GM21390 (cell line): ENCODE measurements at regions not wholly inside any gene's neighbourhood (a gene's known extent, or its start where the extent isn't known, plus 50 kb on each side); places are given as distances from the start of the nearest gene placed in this dataset.
"Not testable (repeated sequence)": the region's sequence is repeated elsewhere in the genome, so short reads cannot be mapped to it uniquely, and the experiment has no call there.

Experiments used
- ATAC-seq: cut with Tn5 transposase; IDR thresholded peaks from one replicate; pipeline ENCODE4 v1.9.1; 2021; ENCODE audit not compliant: unreplicated experiment

DNA sequence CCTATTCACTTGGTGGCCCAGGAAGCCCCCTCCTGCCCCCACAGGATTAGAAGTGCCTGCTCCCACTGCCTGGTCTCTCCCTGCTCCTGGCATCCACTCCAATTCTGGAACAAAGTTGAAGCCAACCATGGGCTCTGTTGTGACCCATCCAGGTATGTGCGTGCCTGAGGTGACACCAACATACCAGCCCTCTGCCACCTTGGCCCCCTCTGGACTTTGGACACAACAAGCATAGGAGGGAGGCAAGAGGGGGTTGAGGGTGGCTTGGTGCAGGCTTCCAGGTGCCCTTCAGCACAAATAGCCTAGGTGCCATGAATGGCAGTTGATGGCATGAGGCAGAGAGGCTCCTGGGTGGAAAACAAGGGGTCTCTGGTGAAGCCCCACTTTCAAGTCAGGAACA, 600.9 kb downstream of the SI start:
- no peak for ATAC-seq

DNA sequence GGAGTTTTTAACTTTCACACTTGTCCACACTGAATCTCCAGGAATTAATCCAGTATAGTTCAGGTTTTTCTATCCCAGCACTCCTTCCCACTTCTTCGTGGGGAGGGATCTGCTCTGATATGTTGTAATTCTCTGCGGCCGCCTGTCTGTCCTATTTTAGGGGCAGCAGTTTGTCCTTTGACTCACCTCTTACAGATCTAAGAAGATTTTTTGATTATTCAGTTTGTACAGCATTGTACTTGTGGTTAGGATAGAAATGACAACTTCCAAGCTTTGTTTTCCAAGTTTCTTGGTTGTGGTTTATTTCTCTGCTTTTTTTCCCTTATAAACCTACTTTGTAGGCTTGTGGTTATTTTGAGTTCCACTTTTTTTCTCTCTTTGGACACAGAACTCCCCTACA, 601.7 kb downstream of the SI start:
- no peak for ATAC-seq

DNA sequence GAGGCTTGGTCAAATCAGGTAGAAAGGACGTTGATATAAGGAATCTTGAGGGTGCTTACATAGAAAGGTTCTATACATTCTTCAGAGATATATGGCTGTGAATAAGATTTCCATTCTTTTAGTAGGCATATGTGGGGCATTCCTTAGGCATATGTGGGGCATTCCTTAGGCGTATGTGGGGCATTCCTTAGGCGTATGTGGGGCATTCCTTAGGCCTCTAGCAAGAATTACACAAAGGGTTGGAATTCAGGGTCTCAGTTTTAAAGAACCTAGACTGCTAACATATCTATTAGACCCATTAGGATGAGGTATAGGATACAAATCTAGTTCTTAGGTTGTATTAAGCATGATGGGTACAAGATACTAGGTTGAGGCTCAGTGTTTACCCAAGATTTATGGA, 607.8 kb downstream of the SI start:
- no peak for ATAC-seq

DNA sequence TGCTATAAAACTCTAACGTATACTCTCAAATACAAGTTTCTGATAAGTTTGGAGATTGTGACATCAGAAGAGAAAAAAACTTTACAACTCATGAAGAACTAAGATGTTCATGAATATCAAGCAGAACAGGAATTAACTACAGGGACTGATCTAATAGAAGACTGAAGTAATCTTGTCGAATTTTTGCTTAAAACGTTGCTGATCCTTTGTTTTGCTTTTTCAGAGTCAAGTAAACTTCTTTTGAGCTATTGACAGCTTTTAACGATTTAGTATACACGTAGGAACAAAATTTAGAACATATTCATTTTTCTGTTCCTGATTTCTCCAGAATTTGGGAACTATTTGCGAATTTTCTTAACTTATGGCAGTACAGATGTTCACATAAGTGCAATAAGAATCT, 610.2 kb downstream of the SI start:
- ATAC-seq, result no peak

DNA sequence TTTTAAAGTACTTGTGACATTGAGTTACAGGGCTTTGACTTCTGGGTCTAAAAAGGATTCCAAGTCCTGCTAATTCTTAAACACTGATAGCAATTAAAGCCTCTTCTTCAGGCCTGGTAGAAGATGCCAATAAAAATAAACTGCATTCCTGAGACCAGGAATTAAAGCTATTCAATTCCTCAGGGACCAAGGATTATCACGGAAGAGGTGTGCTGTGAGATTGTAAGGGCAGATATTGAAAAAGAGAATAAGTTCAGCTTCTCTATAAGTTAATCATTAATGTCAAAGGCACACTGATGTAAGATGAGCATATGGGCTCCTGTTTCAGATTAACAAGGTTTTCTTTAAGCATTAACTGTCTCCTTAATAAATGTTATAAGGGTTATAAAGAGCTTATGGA, 611.3 kb downstream of the SI start:
- no peak for ATAC-seq

DNA sequence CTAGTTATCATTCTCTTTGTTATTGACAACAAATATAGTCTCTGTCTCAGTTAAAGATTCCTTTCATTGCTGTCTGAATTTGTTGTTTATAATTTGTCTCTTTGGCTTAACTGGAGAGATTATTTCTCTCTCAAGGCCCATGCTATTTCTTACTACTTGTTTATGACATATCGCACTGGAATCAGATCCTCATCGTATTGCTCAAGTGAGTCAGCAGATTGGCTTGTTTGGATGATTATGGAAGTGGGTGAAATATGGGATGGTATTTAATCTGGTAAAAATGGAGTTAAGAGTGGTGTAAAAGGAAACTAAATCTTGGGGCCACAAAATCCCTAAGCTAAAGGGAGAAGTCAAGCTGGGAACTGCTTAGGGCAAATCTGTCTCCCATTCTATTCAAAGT, 613.1 kb downstream of the SI start:
- no peak for ATAC-seq

DNA sequence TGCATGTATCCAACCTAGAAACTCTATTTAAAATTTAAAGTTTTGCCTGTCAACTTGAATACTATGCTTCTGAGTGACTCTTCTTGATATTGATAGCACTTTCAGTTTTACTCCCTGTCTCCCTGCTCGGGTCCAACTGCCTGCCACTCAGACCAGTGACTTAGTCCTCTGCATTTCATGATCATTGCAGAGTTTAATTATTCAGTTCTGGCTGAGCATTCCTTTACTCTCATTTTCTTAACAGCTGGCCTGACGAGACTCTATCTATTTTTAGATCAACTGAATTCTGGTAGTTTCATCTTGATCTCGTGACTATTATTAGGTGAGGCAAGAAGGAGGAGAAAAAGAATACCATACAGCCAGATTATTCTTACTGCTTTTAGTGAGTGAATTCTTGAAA, 617.4 kb downstream of the SI start:
- no peak for ATAC-seq

DNA sequence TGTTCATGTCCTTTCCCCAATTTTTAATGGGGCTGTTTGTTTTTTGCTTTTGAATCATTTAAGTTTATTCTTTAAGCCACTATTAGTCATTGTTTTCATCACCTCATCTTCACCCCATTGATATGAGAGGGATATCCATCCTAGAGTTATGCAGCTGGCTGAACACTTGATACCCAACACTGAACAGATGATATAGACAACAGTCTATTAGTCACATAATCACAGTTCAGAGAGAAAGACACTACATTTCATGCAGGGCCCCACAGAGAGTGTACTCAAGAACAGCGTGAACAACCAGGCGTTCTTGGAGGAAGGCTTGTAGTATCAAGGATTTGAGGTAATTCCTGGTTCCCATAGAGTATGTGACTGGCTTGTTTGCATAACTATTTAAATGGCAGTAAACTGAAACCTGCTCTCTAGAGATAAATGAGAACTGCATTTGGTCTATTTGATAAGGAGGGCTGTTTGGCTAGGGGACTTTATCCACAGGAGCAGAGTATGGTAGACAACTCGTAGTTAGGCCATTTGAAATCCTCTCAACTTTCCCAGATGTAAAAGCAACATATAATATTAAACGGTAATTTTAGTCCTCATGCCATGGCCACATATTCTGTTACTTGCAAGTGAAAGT, 618.7 kb downstream of the SI start:
- no peak for ATAC-seq

DNA sequence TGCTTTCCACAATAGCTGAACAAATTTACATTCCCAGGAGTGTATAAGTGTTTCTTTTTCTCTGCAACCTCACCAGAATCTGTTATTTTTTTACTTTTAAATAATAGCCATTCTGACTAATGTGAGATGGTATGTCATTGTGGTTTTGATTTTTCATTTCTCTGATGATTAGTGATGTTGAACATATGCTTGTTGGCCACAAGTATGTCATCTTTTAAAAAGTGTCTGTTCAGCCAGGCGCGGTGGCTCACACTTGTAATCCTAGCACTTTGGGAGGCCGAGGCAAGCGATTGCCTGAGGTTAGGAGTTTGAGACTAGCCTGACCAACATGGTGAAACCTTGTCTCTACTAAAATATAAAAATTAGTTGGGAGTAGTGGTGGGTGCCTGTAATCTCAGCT, 619.3 kb downstream of the SI start:
- ATAC-seq, result no peak

DNA sequence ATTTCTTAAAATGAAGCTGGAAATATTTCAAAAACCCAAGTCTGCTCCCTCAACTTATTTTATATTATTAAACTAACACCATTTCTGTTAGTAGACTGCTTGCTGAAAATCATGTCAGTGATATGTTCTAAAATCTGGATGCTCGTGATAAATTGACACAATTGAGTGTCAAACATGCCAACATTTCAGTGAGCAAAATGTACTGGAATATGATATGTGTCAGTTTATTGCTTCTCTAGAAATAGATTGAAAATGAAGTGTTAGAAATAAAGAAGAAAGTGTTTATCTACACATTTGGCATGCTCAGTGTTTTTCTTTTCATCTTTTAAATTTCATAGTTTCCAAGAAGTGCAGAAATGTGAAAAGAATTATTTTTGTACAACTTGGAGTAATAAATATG, 624.6 kb downstream of the SI start:
- no peak for ATAC-seq

DNA sequence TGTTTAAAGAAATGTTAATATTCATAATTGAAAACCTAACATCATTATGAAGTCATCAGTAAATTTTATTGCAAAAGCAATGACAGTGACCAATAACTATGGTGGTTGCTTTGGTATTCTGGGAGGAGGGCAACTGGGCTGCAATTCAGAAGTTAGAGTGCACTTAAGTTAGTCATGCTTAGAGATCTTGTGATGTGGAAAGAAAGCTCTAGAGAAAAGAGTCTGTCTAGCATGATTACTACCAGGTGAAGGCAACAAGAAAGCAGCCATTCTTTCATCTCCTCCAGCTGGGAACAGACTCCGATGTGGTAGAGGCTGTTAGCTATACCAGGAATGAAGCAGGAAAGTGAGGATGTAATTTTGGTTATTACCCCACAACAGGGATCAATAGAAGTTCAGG, 625.6 kb downstream of the SI start:
- ATAC-seq, result no peak

DNA sequence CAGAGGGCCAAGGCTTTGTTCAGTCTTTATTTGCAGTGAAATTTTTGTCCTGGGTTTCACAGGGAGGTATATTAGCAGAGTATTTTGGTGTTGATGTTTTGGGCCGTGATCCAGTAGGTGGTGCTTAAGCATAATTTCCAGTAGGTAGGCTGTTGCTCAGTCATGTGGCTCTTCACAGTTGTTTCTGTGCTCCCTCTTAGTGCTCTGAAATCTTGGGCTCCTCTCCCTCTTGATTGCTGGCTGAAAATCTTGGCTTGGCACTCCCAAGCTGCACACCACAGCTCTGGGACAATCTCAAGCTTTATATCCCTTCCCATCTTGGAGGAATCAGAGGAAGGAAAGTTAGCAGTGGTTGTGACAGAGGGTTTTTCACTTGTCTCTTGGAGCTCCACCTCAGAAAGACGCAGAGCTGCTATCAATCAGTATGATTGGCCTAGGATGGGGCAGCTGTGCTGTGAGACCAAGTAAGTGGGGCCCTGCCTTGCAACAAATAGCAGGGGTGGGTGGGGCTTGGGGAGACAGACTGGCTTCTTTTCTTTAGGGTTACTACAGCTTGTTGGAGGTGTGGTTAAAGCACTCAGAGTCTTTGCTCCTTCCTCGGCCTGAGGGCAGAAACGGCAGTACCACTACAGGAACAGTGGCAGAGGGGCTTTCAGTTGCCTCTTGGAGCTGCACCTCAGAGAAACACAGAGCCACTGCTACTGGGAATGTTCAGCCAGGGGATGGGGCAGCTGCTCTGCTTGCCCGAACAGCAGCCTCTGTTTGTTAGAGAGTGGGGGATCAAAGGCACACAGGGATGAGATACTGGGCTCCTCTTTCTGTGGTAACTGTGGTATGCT, 627.0 kb downstream of the SI start:
- no peak for ATAC-seq

DNA sequence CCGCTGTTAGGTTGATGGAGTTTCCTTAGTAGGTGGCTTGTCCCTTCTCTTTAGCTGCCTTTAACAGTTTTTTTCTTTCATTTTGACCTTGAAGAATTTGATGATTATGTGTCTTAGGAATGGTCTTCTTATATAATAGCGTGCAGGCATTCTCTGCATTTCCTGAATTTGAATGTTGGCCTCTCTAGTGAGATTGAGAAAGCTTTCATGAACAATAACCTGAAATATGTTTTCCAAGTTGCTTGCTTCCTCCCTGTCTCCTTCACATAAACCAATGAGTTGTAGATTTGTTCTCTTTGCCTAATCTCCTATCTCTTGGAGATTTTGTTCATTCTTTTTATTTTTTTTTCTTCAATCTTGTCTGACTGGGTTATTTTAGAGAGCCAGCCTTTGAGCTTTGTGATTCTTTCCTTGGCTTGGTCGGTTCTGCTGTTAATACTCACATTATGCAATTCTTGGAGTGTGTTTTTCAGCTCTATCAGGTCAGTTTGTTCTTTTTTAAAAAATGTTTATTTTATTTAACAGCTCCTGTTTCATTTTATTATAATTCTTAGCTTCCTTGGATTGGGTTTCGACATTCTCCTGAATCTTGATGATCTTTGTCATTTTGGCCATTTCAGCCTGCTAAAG, 627.9 kb downstream of the SI start:
- ATAC-seq, result no peak

DNA sequence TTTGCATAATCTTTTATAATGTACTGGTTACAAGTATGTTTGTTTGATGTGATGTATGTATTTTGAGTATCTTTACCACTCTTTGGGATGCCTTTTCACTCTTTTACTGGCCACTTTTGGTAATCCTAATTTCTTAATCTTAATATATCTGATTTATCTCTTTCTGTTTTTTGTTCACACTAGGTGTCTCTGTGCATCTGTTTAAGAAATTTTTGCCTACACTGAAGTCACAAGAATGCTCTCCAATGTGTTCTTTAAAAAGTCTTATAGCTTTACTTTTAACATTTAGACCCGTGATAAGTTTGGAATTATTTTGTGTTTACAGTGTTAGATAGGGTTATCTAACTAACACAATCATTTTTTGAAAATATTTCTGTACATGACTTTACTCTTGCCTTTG, 659.1 kb downstream of the SI start:
- no peak for ATAC-seq

DNA sequence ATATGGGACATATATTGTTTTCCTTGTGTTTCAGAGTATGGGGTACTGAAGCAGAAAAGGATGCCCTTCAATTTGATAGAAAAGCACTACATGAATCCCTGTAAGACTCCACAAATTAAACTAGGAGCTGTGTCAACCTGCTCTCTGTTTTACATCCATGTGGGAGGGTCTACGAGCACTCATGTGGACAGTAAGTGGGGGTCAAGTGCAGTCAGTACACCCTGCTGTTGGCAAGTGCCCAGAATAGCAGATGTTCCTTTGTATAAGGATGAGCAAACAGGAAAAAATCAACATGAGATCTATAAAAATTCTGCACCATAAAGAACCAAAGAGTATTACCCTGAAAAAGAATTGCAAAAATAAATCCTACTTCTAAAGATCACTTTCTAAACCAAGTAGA, 659.9 kb downstream of the SI start:
- ATAC-seq, result no peak

DNA sequence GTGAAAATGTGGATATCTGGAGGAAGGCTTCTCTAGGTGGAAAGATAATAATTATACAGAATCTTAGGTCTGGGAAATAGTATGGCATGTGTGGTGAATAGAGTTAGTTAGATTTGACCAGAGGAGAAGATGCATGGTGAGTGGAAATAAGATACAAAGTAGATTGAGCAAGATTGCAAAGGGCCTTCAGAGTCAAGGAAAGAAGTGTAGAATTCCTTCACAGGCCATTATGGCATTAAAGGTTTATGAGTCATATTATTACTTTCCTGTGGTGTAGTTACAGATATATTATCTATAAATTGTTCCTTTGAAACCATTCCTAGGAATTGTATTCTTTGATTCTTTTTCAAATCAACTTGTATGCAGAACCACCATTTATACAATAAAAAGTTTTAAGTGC, 660.3 kb downstream of the SI start:
- no peak for ATAC-seq

DNA sequence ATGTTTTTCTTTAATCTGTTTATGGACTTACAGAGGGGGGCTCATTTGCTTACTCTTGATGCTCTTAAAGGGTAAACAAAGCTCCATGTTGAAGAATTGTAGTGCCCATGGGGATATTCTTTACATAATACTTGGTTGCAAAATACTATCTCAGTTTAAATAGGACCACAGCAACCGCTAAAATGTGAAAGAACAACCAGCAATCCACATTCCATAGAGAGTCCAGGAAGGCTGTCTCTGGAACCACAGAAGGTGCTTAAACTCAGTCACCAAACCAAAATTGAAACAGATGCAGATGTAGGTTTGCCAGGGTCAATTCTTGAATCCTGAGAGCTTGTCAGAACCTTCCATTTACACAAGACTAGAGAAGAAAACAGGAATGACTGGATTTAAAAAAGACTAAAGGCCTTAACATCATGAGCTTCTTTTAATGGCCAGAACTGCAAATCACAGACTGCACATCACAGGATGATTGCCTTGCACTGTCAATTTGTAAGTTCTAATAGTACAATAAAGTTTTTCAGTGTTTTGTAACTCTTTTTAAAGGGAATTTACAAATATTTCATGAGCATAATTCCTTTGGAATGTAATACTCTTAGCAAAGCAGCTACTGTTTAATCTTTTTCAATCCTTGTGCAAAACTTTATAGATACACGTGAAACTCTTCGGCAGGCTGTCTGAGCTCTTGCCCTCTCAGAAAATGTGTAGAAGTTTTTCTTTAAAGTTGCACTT, 661.6 kb downstream of the SI start:
- ATAC-seq, result no peak

DNA sequence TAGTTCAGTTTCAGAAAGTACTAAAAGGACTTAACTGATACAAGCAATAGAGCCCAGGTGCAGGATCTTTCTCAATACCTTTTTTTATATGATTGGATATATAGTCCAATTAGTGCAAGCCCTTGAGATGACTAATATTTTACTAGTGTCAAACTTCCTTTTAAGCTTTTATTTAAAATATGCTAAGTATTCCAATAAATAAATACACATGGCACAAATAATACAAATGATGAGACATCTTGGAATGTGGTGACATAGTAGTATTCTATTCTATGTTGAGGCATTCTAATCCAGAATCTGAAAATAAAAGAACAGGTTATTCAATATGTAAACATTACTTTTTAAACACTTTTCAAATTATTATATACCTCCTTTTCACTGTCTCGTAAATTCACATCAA, 670.0 kb downstream of the SI start:
- ATAC-seq, result no peak

DNA sequence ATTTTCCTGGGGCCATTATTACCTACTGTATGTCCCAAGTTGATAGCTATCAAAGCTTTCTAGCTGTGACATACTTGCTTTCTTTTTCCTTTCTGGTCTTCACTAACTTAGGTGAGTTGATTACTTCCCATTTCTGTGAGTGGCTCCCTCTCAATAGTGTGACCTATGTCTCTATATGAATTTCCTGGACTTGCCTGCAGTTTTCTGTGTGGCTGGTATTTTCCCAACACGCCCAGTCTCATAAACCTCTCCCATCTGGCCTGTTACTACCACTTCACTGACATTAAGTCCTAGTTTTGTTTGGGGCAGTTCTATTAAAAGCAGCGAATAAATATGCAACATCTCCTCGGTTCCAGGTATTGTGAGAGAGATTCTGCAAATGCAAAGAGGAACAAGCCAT, 671.2 kb downstream of the SI start:
- ATAC-seq, result no peak

DNA sequence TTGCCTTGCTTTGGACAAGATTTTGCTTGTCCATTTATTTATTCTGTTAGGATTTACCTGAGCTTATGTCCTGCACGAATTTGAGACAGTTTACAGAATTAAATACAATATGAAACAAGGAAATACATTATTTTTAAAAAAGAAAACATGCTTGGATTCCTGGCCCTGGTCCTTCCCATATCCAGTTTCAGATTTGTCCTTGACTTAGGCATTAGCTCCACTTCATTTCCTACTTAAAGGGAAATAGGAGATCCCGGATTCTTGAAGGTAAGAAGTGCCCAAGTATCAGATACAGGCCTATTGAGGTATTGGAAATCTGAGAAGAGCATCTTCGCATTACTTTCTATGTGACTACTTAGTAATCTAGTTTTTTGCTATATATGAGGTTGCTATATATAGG, 672.0 kb downstream of the SI start:
- ATAC-seq, result no peak

DNA sequence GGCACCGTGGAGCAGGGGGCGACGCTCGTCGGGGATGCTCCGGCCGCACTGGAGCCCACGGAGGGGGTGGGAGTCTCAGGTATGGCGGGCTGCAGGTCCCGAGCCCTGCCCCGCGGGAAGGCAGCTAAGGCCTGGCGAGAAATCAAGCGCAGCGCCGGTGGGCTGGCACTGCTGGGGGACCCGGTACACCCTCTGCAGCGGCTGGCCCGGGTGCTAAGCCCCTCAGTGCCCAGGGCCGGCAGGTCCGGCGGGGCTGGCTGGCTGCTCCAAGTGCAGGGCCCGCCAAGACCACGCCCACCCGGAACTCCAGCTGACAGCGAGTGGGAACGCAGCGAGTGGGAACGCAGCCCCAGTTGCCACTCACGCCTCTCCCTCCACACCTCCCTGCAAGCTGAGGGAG, 676.4 kb downstream of the SI start:
- no peak for ATAC-seq

DNA sequence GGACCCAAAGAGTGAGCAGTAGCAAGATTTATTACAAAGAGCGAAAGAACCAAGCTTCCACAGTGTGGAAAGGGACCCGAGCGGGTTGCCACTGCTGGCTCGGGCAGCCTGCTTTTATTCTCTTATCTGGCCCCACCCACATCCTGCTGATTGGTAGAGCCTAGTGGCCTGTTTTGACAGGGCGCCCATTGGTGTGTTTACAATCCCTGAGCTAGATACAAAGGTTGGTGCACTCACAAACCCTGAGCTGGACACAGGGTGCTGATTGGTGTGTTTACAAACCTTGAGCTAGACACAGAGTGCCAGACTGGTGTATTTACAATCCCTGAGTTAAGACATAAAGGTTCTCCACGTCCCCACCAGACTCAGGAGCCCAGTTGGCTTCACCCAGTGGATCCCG, 676.9 kb downstream of the SI start:
- not testable (repeated sequence) for ATAC-seq
